WTC11 (cell line): ENCODE measurements at regions not wholly inside any gene's neighbourhood (a gene's known extent, or its start where the extent isn't known, plus 50 kb on each side); places are given as distances from the start of the nearest gene placed in this dataset.

ENCODE experiments used
- ATAC-seq: fragments of 200-7000 bp; cut with Tn5 transposase; 2 replicates; pipeline ENCODE4 v1.10.0; 2021; ENCODE audit warnings: mild to moderate bottlenecking, moderate library complexity
- CTCF ChIA-PET: fragments of 300-600 bp; sonication (Branson Sonifier 250); formaldehyde crosslinking; loops from one replicate; lab custom pipeline; 2021; ENCODE audit warnings: antibody characterized with exemption; lab: Charles Lee
- POLR2A ChIA-PET: fragments of 350-600 bp; sonication (Branson Sonifier 250); formaldehyde crosslinking; loops from one replicate; lab custom pipeline; 2021; ENCODE audit warnings: antibody characterized with exemption; lab: Charles Lee
- DNase-seq: peaks from one replicate; pipeline ENCODE4 v3.0.0; 2021; ENCODE audit warnings: low spot score
- H3K27ac Mint-ChIP-seq: 2 replicates; pipeline ENCODE4 v1.8.0; 2021; ENCODE audit warnings: mixed read lengths
- H3K27me3 Mint-ChIP-seq: 2 replicates; pipeline ENCODE4 v1.8.0; 2021; ENCODE audit warnings: low read depth, mild to moderate bottlenecking, moderate library complexity, mixed read lengths
- H3K36me3 Mint-ChIP-seq: 2 replicates; pipeline ENCODE4 v1.8.0; 2021; ENCODE audit warnings: mixed read lengths
- H3K4me1 Mint-ChIP-seq: 2 replicates; pipeline ENCODE4 v1.8.0; 2022; ENCODE audit warnings: mixed read lengths
- H3K4me3 Mint-ChIP-seq: 2 replicates; pipeline ENCODE4 v1.8.0; 2021; ENCODE audit warnings: mild to moderate bottlenecking, moderate library complexity, mixed read lengths
- H3K9me3 Mint-ChIP-seq: 2 replicates; pipeline ENCODE4 v1.8.0; 2021; ENCODE audit warnings: mixed read lengths
- ETV6 ChIP-seq: sonication (generic); formaldehyde crosslinking; IDR thresholded peaks from 2 replicates; pipeline ENCODE4 v1.8.1; 2022; ENCODE audit warnings: mild to moderate bottlenecking, missing genetic modification reagents
- FOXK1 ChIP-seq: sonication (generic); formaldehyde crosslinking; IDR thresholded peaks from 2 replicates; pipeline ENCODE4 v1.8.0; 2022; ENCODE audit warnings: mild to moderate bottlenecking, moderate library complexity, missing genetic modification reagents
- FOXP1 ChIP-seq: sonication (generic); formaldehyde crosslinking; IDR thresholded peaks from 2 replicates; pipeline ENCODE4 v1.8.0; 2022; ENCODE audit warnings: missing genetic modification reagents, mild to moderate bottlenecking, moderate library complexity, borderline replicate concordance
- JAZF1 ChIP-seq: fragments of 250-450 bp; sonication (Bioruptor Pico); IDR thresholded peaks from 2 replicates; pipeline ENCODE4 v1.9.0; 2021; ENCODE audit warnings: moderate library complexity, mild to moderate bottlenecking, inconsistent platforms
- KAT7 ChIP-seq: sonication (generic); formaldehyde crosslinking; IDR thresholded peaks from 2 replicates; pipeline ENCODE4 v1.8.1; 2023; ENCODE audit warnings: missing genetic modification reagents, mild to moderate bottlenecking, borderline replicate concordance
- MYBL2 ChIP-seq: sonication (generic); formaldehyde crosslinking; IDR thresholded peaks from 2 replicates; pipeline ENCODE4 v1.8.1; 2023; ENCODE audit warnings: mild to moderate bottlenecking, moderate library complexity, missing genetic modification reagents
- NFE2L1 ChIP-seq: sonication (generic); formaldehyde crosslinking; IDR thresholded peaks from 2 replicates; pipeline ENCODE4 v1.8.1; 2023; ENCODE audit warnings: missing genetic modification reagents
- NR1H2 ChIP-seq: sonication (generic); formaldehyde crosslinking; IDR thresholded peaks from 2 replicates; pipeline ENCODE4 v1.9.0; 2021; ENCODE audit warnings: mild to moderate bottlenecking, moderate library complexity, missing genetic modification reagents
- NR3C1 ChIP-seq: sonication (generic); formaldehyde crosslinking; conservative IDR thresholded peaks from 2 replicates; pipeline ENCODE4 v1.8.1; 2023; ENCODE audit warnings: low read depth, mild to moderate bottlenecking, missing genetic modification reagents
- PRRX2 ChIP-seq: fragments of 250-450 bp; sonication (Bioruptor Pico); IDR thresholded peaks from 2 replicates; pipeline ENCODE4 v1.8.0; 2021; ENCODE audit warnings: mild to moderate bottlenecking
- ZNF396 ChIP-seq: fragments of 250-450 bp; sonication (Bioruptor Pico); IDR thresholded peaks from 2 replicates; pipeline ENCODE4 v1.8.0; 2021; ENCODE audit warnings: mild to moderate bottlenecking, moderate library complexity, borderline replicate concordance
- TF ChIP-seq, protein P1 (sequence below): sonication (generic); formaldehyde crosslinking; IDR thresholded peaks from 2 replicates; pipeline ENCODE4 v1.8.1; 2022; ENCODE audit warnings: missing genetic modification reagents, borderline replicate concordance
- TF ChIP-seq, protein P2 (sequence below): fragments of 250-450 bp; sonication (Bioruptor Pico); IDR thresholded peaks from 2 replicates; pipeline ENCODE4 v2.1.2; 2022; ENCODE audit warnings: mild to moderate bottlenecking, moderate library complexity
- TF ChIP-seq, protein P3 (sequence below): fragments of 250-450 bp; sonication (Bioruptor Pico); IDR thresholded peaks from 2 replicates; pipeline ENCODE4 v1.8.0; 2021; ENCODE audit warnings: mild to moderate bottlenecking
- TF ChIP-seq, protein P4 (sequence below): fragments of 200-600 bp; IDR thresholded peaks from 2 replicates; pipeline ENCODE4 v1.8.0; 2022; ENCODE audit warnings: antibody characterized with exemption
- TF ChIP-seq, protein P5 (sequence below): sonication (generic); formaldehyde crosslinking; IDR thresholded peaks from 2 replicates; pipeline ENCODE4 v1.8.1; 2023; ENCODE audit warnings: mild to moderate bottlenecking, missing genetic modification reagents, moderate library complexity

DNA sequence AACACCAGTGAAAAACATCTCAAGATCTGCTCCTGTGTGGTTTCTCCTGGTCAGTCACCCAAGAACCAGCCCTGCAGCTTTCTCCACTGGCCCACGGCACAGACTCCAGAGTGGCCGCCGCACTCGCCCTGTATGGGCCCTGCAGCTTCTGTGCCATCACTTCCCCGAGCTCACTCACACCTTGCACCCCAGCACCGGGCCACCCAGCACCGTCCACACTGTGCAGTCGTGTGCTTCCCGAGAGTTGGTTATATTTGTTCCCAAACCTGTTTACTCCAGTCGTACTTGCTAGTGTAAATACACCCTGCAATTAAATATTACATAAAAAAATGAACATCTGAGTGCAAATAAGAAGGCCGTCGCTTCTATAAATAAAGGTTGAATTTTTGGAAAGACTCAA lies 341.7 kb downstream of the CDH26 start (continued):
- TF ChIP-seq JAZF1 (CRISPR knock-in tag) = no peak
- TF ChIP-seq, all 79 proteins: peak for 0

DNA sequence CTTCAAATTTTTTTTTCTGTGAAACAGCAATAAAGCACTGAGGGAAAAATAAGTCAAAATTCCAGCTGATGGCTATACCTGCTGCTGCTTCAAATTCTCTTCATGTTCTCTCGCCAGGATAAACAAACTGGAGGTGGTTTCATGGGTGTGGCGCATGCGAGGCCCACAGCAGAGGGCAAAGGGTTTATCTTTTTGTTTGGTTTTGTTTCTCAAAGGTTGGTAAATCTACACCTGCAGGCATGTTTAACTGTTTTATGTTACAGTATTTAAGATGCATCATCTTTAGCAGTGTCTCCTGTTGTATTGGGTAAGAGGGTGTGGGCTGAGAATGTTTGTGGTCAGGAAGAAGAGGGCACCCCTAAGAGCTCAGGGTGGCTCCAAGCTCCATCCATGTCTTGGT lies 342.2 kb downstream of the CDH26 start:
- peaks cover 20% of the 10 kb centered on the region for H3K27me3 Mint-ChIP-seq
- peaks cover 5% of the 10 kb centered on the region for H3K36me3 Mint-ChIP-seq
- no peak for TF ChIP-seq FOXP1 (CRISPR knock-in tag)
- TF ChIP-seq ZNF396 = no peak
- TF ChIP-seq, protein P1, sequence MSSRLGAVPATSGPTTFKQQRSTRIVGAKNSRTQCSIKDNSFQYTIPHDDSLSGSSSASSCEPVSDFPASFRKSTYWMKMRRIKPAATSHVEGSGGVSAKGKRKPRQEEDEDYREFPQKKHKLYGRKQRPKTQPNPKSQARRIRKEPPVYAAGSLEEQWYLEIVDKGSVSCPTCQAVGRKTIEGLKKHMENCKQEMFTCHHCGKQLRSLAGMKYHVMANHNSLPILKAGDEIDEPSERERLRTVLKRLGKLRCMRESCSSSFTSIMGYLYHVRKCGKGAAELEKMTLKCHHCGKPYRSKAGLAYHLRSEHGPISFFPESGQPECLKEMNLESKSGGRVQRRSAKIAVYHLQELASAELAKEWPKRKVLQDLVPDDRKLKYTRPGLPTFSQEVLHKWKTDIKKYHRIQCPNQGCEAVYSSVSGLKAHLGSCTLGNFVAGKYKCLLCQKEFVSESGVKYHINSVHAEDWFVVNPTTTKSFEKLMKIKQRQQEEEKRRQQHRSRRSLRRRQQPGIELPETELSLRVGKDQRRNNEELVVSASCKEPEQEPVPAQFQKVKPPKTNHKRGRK (CRISPR knock-in tag) = no peak
- no peak for TF ChIP-seq NR3C1 (CRISPR knock-in tag)
- TF ChIP-seq KAT7 (CRISPR knock-in tag) = no peak
- TF ChIP-seq, protein P2, sequence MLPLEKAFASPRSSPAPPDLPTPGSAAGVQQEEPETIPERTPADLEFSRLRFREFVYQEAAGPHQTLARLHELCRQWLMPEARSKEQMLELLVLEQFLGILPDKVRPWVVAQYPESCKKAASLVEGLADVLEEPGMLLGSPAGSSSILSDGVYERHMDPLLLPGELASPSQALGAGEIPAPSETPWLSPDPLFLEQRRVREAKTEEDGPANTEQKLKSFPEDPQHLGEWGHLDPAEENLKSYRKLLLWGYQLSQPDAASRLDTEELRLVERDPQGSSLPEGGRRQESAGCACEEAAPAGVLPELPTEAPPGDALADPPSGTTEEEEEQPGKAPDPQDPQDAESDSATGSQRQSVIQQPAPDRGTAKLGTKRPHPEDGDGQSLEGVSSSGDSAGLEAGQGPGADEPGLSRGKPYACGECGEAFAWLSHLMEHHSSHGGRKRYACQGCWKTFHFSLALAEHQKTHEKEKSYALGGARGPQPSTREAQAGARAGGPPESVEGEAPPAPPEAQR (CRISPR knock-in tag) = no peak
- TF ChIP-seq PRRX2 (CRISPR knock-in tag) = no peak
- TF ChIP-seq, all 79 proteins: peak for 0
- peaks cover 21% of the 10 kb centered on the region for H3K9me3 Mint-ChIP-seq
- ChIA-PET CTCF (no interaction called here), POLR2A (no interaction called here)
- no peaks in the 10 kb centered on the region for H3K4me1 Mint-ChIP-seq
- H3K4me3 Mint-ChIP-seq = no peak overlapping the region
- H3K27ac Mint-ChIP-seq = no peak overlapping the region
- ATAC-seq (no peak), DNase-seq (no peak)

DNA sequence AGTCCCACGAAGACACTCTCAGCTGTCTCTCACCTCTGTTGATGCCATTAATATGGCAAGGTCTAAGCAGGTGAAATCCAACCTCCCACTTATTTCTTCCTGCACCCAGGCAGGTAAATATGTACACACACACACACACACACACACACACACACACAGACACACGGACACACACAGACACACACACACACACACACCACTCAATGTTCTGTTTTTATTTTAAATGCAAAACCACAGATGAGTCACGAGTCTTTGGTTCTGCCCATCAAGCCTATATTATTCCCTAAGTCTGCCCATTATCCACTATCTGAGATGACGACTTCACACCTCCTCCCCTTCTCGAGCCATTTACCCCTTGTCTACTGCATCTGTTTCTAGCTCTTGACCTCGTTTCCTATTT lies 344.7 kb downstream of the CDH26 start:
- no peak for DNase-seq
- no peak for ATAC-seq
- H3K27ac Mint-ChIP-seq = no peak overlapping the region
- no peak for TF ChIP-seq NR1H2
- no peak for TF ChIP-seq ETV6 (CRISPR knock-in tag)
- no peak for TF ChIP-seq FOXK1 (CRISPR knock-in tag)
- TF ChIP-seq, protein P3, sequence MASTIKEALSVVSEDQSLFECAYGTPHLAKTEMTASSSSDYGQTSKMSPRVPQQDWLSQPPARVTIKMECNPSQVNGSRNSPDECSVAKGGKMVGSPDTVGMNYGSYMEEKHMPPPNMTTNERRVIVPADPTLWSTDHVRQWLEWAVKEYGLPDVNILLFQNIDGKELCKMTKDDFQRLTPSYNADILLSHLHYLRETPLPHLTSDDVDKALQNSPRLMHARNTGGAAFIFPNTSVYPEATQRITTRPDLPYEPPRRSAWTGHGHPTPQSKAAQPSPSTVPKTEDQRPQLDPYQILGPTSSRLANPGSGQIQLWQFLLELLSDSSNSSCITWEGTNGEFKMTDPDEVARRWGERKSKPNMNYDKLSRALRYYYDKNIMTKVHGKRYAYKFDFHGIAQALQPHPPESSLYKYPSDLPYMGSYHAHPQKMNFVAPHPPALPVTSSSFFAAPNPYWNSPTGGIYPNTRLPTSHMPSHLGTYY (CRISPR knock-in tag) = no peak
- TF ChIP-seq, protein P4, sequence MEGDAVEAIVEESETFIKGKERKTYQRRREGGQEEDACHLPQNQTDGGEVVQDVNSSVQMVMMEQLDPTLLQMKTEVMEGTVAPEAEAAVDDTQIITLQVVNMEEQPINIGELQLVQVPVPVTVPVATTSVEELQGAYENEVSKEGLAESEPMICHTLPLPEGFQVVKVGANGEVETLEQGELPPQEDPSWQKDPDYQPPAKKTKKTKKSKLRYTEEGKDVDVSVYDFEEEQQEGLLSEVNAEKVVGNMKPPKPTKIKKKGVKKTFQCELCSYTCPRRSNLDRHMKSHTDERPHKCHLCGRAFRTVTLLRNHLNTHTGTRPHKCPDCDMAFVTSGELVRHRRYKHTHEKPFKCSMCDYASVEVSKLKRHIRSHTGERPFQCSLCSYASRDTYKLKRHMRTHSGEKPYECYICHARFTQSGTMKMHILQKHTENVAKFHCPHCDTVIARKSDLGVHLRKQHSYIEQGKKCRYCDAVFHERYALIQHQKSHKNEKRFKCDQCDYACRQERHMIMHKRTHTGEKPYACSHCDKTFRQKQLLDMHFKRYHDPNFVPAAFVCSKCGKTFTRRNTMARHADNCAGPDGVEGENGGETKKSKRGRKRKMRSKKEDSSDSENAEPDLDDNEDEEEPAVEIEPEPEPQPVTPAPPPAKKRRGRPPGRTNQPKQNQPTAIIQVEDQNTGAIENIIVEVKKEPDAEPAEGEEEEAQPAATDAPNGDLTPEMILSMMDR = no peak
- TF ChIP-seq ZNF396 = no peak
- TF ChIP-seq, protein P5, sequence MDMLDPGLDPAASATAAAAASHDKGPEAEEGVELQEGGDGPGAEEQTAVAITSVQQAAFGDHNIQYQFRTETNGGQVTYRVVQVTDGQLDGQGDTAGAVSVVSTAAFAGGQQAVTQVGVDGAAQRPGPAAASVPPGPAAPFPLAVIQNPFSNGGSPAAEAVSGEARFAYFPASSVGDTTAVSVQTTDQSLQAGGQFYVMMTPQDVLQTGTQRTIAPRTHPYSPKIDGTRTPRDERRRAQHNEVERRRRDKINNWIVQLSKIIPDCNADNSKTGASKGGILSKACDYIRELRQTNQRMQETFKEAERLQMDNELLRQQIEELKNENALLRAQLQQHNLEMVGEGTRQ (CRISPR knock-in tag) = no peak
- TF ChIP-seq MYBL2 (CRISPR knock-in tag) = no peak
- TF ChIP-seq FOXP1 (CRISPR knock-in tag) = no peak
- TF ChIP-seq PRRX2 (CRISPR knock-in tag) = no peak
- TF ChIP-seq NFE2L1 (CRISPR knock-in tag) = no peak
- TF ChIP-seq, all 79 proteins: peak for 0
- POLR2A ChIA-PET = no interaction called here
- Mint-ChIP-seq H3K4me1 (no peaks in the 10 kb centered on the region), H3K36me3 (no peaks in the 10 kb centered on the region), H3K4me3 (no peak overlapping the region), H3K27me3 (peaks cover 33% of the 10 kb centered on the region), H3K9me3 (peaks cover 9% of the 10 kb centered on the region)
- CTCF ChIA-PET = no interaction called here
